HG02938 (cell line): ENCODE measurements at regions not wholly inside any gene's neighbourhood (a gene's known extent, or its start where the extent isn't known, plus 50 kb on each side); places are given as distances from the start of the nearest gene placed in this dataset.

Experiments used
- ATAC-seq: cut with Tn5 transposase; IDR thresholded peaks from one replicate; pipeline ENCODE4 v1.9.1; 2021; ENCODE audit warnings: mild to moderate bottlenecking, moderate library complexity; ENCODE audit not compliant: unreplicated experiment

GRCh38 chr11:95520369-95521132 lies 269.0 kb downstream of the FAM76B start:
- no peak for ATAC-seq

- ATAC-seq: no peak
These were observed 269.7 kb downstream of the FAM76B start for GRCh38 chr11:95519912-95520311.

GRCh38 chr11:95517453-95517852 lies 272.1 kb downstream of the FAM76B start:
- ATAC-seq: no peak

GRCh38 chr11:95516786-95517185 lies 272.8 kb downstream of the FAM76B start:
- no peak for ATAC-seq

GRCh38 chr11:95516175-95516574 lies 273.4 kb downstream of the FAM76B start:
- ATAC-seq: no peak

- ATAC-seq: no peak
These were observed 274.2 kb downstream of the FAM76B start for GRCh38 chr11:95515371-95515770.

GRCh38 chr11:95514416-95515110 lies 275.0 kb downstream of the FAM76B start:
- ATAC-seq: no peak

GRCh38 chr11:95512682-95513081 lies 276.9 kb downstream of the FAM76B start:
- ATAC-seq: no peak

- ATAC-seq: no peak
These were observed 277.4 kb downstream of the FAM76B start for GRCh38 chr11:95512177-95512576.

- ATAC-seq: no peak
These were observed 277.4 kb upstream of the SESN3 start for GRCh38 chr11:95508219-95508890.

GRCh38 chr11:95507794-95508193 lies 276.8 kb upstream of the SESN3 start:
- ATAC-seq: no peak

- no peak for ATAC-seq
These were observed 275.8 kb upstream of the SESN3 start for GRCh38 chr11:95506777-95507176.

- no peak for ATAC-seq
These were observed 275.0 kb upstream of the SESN3 start for GRCh38 chr11:95505927-95506426.

GRCh38 chr11:95503047-95503446 lies 272.0 kb upstream of the SESN3 start:
- no peak for ATAC-seq

GRCh38 chr11:95502522-95502921 lies 271.5 kb upstream of the SESN3 start:
- ATAC-seq: no peak

- ATAC-seq: no peak
These were observed 270.8 kb upstream of the SESN3 start for GRCh38 chr11:95501761-95502266.

GRCh38 chr11:95500466-95500865 lies 269.5 kb upstream of the SESN3 start:
- ATAC-seq: no peak

GRCh38 chr11:95499516-95500135 lies 268.6 kb upstream of the SESN3 start:
- no peak for ATAC-seq

GRCh38 chr11:95498722-95499425 lies 267.9 kb upstream of the SESN3 start:
- no peak for ATAC-seq

GRCh38 chr11:95496901-95497300 lies 265.9 kb upstream of the SESN3 start:
- no peak for ATAC-seq
